AG20443 (cell line): ENCODE measurements at regions not wholly inside any gene's neighbourhood (a gene's known extent, or its start where the extent isn't known, plus 50 kb on each side); places are given as distances from the start of the nearest gene placed in this dataset.

ENCODE experiments used
- DNase-seq: peaks from one replicate; pipeline ENCODE4 v3.0.0; 2012; ENCODE audit warnings: low spot score, mixed read lengths

DNA sequence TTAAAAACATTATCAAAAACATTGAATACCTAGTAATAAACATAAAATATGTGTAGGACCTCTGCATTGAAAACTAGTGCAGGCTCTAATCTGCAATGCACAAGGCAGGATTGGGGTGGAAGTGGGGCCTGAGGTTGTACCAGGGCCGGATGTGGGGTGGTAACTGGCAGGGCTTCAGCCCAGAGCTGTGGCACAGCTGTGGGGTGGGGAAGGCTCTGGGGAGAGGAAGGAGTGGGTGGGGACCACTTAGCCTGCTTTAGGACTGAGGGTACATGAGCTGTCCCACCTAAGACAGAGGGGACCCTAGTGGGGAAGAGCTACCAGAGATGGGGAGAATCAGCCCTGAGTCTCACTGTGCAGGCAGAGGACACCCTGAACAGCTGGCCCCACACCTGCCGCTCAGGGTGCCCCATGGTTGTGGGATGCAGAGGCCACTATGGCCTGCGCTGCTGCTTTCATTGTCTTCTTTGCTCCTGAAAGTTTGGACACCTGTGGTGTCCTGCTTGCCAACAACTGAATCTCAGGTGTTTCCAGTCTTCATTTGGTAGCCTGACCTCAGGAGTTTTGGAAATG is 311.4 kb downstream of the TLE4 start:
- DNase-seq, result no peak

DNA sequence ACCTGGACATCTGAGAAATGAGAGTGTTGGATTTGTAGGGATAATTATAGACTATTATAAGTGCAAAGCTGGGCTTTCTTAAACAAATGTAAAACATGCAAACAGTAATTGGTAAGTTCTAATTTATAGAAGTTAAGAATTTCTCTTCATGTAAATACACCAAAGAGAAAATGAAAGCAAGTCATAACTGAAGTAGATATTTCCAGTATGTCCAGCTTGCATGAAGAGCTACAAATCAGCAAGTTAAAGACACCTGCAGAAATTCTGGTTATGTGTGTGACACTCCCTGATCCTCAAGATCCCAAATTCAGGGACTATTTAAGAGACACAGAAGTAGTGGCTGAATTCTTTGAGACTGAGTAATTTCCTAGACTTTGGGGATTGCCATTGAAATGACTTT is 308.9 kb downstream of the TLE4 start:
- DNase-seq, result no peak

DNA sequence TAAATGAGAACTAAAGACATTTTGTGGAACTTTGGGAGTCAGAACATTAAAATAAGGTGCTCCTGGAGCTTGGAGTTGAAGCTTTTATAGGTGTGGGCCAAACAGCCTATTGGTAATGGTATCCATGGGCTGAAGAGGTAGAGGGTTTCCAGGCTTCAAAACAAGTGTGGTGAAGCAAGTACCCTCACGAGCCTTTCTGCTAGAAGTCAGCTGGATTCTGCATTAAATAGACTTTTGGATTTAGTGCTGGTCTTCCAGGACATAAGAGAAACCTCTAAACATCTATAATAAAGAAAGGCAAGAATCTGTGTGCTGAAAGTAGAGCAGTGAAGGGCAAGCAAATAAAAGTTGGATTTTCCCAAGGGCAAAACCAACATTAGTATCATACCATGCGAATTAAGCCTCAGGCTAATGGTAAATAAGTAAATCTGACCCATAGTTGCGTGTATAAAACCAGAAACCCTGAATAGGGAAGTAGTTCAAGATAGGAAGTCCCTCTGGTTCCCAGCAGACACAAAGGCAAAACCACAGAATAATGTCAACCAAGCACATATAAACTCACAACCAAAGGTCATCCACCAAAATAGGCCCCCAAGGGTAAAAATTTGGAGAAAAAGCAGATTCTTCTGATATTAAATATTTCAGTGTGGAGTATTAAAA is 306.3 kb downstream of the TLE4 start:
- no peak for DNase-seq

DNA sequence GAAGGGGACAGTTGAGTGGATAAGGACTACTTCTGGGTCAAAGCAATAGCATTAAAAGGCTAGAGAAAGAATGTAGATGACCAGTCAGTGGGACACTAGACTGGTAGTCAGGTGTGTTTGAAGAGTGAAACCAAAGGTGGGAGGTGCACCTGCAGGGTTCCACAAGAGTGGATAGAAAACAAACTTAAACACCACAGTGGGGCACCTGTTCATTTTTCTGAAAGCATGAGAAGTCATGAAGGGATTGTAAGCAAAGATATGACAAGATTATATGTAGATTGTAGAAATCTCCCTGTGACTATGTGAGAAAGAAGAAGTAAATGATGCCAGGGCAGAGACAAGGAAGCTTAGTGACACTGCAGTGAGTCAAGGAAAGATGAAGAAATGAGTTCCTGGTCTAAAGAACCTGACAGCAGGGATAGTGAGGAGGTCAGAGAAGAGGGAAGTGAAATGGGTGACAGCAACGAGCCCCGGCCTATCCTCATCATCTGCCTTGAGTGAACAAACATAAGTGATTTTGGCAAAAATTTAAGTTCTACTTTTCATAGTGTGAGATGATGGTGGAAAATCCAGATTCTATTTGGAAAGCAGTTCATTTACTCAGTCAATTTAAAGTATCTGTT is 296.9 kb downstream of the TLE4 start:
- DNase-seq, result no peak

DNA sequence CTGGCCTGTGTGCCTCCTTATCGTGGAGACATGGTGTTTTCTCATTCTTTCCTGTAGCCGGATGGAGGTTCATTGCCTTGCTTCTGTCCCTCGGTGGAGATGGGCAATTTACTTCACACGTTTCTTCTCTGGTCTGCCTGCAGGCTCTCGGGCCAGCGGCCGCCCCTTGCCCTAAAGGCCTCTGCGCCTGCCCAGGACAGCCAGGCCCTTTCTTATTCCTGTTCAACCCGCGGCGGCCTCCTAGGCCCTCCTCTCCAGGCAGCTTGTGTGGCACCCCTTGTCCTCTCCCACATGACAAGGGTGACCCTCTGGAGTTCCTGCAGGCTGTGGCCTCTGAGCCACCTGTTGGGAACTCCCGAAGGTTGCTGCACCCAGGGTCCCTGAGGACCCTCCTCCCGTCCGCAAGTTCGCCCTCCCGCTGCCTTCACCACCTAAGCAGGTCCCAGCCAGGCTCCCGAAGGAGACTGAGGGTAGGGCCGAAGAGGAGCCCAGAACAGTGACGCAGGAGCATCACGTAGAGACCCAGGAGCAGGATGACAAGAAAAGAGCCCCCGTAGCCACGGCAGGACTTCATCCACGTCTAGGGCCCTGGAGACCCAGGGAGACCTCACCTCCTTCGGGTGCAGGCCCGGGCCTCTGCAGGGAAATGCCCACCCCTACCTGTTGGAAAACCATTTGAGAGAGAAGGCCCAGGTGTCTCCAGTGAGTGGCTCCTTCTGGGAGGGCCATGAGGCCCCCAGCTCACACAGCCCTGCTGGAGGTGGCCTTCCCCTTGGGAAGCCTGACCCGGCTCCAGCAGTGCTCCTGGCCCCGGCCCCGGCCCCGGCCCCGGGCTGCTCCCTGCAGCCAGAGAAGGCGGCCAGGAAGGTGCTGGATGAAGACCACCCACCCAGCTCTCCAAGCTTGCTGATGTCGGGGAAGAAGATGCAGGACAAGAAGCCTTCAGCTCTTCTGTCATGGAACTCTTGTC is 291.4 kb downstream of the TLE4 start:
- DNase-seq, result peak; percentile 17

DNA sequence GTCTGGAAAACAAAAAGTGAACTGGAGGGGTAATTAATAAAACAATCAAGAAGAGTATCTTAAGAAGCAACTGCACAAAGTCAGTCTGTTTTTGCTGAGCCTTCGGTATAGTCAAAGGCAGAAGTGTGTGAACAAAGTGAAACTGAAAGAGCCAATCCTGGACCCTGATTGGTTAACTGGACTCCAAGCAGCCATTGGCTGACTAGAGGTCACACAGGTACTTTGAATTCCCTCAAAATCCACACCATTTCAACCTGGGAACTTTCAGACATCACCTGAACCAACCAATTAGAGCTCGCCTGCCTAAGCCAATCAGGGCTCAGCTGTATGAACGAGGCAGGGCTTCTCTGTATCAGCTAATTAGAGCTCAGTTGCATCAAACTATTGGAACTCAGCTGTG is 286.7 kb downstream of the TLE4 start:
- DNase-seq, result peak; percentile 44

DNA sequence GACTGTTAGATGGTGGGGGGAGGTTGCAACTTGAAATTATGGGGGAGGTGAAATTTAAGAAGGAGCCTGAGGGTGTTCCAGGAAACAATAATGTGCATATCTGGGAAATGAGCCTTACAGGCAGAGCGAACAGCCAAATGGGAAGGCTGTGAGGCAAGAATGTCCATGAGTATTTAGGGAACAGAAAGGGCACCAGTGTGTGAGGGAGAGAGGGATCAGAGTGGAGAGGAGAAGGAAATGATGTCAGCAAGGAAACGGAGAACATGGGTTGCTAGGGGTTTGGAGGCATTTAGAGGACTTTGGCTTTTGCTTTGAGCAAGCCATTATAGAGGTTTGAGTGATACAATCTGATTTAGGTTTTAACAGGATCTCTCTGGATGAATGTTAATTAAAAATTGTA is 285.4 kb downstream of the TLE4 start:
- DNase-seq, result no peak

DNA sequence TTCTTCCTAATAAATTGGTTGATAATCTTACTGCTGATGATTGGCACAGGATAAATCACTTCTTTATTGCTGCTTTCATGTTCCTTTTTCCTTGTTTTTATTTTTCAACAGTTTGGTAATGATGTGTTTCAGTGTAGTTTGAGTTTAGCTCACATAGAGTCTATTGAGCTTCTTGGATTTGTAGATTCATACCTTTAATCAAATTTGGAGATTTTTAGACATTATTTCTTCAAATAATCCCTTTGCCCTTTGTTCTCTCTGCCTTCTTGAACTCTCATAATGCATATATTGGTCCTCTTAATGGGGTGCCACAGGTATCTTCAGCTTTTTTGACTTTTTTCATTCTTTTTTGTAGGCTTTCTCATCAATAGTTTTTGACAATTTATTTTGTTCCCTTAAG is 275.3 kb downstream of the TLE4 start:
- no peak for DNase-seq

DNA sequence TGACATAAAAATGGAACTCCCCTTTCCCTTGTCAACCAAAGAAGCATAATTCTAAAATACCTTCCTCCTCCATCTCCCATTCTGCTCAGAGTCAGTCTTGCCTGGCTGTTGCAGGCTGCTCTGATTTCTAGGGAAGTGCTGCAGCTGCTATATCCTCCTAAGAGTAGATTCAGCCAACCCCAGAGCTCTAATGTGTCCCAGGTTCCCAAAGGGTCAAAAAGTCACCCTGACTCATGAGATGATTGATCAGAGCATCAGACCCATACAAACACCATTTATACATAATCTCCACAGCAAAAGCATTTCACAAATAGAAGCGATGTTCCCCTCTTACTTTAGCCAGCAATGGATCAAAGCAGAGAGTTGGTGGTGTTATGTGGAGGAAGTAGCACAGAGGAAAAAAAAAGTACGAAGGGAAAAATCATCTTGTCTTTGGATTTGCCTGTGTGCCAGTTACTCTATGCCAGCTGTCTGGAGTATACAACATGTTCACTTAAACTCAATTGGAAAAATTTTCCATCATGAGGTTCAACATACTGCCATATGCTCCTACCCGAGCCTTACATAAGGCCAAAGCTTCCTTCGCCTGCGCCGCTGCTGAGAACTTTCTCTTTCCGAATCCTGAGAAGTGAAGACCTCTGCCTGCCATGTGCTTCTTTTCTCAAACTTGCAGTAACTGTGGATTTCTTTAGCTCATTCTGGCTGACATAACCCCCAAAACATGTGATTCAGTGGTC is 258.0 kb downstream of the TLE4 start:
- no peak for DNase-seq

DNA sequence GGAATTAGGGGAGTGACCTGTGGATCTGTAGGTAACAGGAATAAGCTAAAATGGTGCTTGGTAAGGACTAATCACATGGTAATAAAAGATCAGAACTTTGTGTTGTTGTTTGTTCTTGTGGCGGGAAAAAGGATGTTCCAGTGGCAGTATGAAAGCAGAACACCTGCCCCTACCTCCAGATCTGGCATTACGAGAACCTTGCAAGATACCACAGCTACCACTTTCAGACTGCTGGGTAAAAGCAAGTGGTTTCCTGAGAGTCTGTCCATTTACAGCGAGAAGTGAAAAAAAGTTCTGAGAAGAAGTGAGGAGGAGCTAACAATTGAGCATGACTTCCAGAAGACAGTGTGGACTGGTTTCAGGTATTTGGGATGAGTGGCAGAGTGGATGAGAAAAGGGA is 252.5 kb downstream of the TLE4 start:
- no peak for DNase-seq

DNA sequence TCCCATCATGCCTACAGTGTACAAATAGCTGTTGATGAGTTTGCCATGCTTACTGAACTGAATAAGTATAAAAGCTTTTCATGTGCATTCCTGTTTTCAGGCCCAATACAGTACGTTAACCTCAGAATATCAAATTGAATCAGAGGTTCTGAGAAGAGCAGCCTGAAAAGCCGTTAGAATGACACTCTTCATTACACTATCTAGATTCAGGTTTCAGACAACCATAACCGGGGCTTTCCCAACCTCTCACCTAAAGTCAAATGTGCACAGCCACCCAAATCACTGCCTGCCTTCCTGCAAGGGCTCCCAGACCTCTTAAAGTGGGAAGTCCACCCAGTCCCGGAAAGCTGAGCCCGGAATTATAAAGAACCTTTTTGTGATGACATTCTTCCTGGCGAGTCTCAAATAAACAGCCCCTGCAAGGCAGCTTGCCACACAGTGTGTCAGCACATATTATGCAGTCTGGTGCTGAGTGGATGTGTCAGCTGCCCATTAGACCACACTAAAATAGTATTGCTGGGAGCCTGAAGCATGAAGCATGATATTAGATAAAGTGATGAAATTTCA is 245.8 kb downstream of the TLE4 start:
- peak; percentile 21 for DNase-seq

DNA sequence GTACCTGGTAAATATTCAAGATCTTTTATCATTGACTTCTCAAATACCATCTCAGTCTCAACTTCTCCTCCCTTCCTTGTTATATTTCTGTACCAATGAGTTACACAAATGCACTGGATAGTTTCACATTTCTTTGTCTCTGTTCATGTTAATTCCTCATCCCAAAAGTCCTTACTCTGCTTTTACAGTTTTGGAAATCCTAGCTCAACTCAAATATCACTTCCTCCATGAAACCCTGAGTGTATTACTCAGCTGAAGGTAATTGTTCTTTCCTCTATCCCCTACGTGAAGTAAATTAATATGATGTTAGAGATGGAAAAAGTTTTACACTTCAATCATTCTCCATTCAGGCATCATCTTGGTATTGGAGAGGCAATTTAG is 241.5 kb downstream of the TLE4 start:
- no peak for DNase-seq

DNA sequence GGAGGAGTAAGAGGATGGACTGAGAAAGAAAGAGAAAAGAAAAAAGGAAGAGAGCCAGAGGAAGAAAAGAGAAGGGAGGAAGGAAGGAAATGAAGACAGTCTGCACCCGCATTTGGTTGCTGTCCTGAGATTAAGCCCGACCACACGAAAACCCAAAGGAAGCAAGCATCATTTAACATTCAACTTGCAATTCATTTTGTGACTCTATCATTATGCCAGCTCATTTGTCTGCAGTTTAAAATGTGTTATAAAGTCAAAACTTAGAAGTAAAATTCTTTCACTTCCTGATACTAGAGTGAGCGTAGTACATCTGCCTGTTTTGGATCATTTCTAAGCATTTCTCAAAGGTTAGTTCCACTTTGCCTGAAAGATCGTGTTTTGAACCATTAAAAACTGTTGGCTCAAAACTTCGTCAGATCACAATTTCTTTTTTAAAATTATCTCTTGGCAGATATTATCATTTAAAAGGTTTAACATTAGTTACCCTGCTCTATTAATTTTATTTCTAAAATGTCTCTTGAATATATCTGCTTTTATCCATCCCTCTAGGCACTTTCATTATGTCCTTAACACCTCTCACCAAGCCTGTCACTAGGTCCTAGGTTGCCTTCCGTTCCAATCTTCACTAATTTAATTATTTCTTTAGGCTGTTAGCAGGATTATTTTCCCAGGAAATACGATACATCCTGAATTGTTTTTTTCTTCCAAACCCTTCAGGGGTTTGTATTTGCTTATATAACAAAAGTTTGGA is 240.9 kb downstream of the TLE4 start:
- no peak for DNase-seq

DNA sequence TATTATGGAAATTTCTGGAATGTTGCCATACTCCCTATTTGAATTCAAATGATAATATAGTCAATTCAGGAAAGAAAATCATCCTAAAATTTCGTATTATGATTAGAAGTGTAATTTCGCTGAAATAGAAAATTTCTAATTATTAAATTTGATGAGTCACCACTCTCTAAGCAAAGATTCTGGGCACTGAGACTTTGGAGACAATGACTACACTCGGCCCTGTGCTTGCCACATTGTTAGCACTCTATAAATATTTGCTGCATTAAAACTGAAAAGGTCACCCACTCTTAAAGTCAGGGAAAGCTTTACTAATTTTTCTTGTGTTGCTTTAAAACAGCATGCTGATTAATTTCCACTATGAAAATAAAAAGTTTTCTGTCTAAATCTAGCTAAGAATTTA is 240.3 kb downstream of the TLE4 start:
- peak; percentile 44 for DNase-seq

DNA sequence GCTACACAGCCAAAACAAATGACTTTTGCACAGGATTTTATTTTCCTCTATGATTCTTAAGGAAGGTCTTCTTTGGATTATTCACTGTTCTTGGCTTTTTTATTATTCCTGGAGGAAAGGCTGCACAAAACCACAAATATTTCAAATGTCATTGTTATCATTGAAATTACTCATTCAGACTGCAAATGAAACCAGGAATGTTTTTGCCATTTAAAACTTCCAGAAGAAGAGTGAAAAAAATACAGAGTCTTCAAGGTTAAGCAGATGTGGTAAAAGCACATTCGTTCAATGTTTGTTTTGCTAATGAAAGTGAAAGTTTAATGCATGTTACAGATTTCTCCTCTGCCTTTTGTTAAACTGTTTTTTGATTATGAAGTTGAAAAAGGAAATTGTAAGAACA is 238.2 kb downstream of the TLE4 start:
- DNase-seq, result peak; percentile 68

DNA sequence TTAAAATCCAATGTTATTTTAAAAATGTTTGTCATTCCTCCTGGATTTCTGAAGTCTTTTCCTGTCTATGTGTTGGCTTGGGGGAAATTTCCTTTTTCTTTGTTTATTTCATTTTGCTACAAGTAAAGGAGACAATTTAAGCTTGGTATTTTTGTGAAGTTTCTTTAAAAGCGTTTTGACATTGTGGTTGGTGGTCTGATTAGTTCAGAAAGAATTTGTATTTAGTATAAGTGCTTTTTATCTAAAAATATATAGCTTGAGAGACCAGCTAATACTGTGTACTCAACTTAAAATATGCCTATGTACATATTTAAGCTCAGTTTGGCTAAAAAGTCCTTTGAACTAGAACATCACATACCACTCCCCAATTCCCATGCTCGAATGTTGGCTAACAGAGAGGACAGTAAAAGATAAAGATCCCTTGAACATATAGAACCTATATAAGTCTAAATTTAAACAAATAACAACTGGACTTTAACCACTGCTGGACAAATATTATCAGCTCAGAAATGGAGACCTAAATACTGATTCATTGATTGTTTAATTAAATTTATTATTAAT is 237.6 kb downstream of the TLE4 start:
- DNase-seq, result no peak

DNA sequence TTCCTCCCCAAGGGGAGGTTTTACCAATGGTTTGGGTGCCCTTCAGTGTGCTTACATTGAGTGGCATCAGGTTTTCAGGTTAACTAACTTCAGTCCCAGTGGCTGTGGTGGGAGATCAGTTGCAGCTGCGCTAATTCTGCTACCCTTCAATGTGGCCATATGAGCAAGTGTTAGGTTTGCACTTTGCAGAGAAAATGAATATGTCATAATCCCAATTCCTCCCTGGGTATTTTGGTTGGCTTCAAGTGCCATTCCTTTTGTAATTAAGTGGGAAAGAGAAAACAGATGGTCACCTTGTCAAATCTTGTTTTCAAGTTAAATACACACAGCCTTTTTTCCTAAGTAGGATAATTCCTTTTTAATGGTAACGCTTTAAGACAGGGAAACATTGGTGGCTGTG is 236.2 kb downstream of the TLE4 start:
- DNase-seq, result no peak

DNA sequence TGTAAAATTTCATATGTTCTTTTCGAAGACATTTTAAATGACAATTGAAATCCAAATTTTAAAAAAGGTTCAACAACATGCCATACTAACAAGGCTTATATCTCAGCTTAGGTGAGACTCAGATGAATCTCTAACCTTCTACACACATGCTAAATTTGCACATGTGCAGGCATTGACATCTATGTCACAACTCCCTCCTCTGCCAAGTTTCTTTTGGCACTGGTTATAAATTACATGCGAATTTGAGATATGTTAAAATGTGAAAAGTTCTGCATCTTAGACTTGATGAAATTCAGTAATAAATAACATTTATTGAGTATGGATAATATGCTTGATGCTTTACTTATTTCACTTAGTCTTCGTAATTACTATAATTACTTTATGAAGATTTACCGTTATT is 234.3 kb downstream of the TLE4 start:
- DNase-seq, result no peak

DNA sequence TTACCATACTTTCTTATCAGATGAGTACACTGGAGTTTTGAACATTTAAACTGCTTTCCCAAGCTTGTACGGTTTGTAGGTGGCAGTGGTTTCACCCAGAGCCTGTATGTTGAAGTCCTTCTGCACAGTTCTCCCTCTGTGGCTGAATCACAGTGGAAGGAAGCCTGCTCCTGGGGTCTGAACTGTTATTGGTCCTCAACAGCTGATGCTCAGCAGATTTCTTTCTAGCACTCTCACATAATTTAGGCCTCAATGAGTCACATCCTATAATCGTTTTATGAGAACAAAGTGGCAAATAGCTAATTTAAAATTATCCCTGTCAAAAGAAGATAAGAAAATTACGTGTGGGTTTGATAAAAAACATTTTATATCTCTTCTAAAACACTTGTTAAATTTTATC is 229.7 kb downstream of the TLE4 start:
- no peak for DNase-seq

DNA sequence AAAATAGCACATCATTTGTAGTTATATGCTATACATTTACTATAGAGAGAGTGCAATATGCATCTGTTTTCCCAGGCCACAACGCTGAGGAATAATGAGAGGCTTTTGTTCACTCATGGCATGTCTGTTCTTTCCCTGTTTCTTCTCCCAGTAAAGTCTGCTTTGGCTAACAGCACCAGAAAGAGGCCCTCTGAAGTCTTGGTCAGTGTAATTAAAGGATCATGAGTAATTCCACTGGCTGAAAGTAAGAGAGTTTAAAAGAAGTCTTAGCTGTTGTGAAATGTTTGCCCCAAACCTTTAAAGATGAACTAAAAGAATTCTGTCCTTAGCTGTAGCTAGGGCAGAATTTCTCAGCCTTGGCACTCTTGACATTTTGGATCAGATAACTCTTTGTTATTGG is 228.8 kb downstream of the TLE4 start:
- DNase-seq, result peak; percentile 53
